Esophagus squamous epithelium (tissue), 5 donors: ENCODE measurements at regions not wholly inside any gene's neighbourhood (a gene's known extent, or its start where the extent isn't known, plus 50 kb on each side); places are given as distances from the start of the nearest gene placed in this dataset.

Source experiments
- DNase-seq: peaks from one replicate; lab custom pipeline; 2025; lab: John Stamatoyannopoulos, UW
- H3K27ac ChIP-seq, 4 donors: fragments of 200-600 bp; sonication (generic); one replicate each; pipeline ENCODE4 v1.5.1; 2016 to 2019; ENCODE audit warnings: mild to moderate bottlenecking in 1 of 4
- H3K27me3 ChIP-seq, 4 donors: fragments of 200-600 bp; sonication (generic); 1 replicate in 3 of 4; 2 replicates in 1 of 4; pipeline versions ENCODE4 v1.5.1 to v1.6.0; 2017 to 2021; ENCODE audit warnings: antibody characterized with exemption in 1 of 4
- H3K36me3 ChIP-seq, 3 donors: fragments of 200-600 bp; sonication (generic); one replicate each; pipeline ENCODE4 v1.5.1; 2016 to 2019
- H3K4me1 ChIP-seq, 3 donors: fragments of 200-600 bp; sonication (generic); one replicate each; pipeline ENCODE4 v1.5.1; 2017 to 2019
- H3K4me3 ChIP-seq, 4 donors: fragments of 200-600 bp; sonication (generic); 1 replicate in 3 of 4; 2 replicates in 1 of 4; pipeline ENCODE4 v1.5.1; 2016 to 2019; ENCODE audit warnings: mild to moderate bottlenecking in 2 of 4, moderate library complexity in 1 of 4
- H3K9me3 ChIP-seq, 3 donors: fragments of 200-600 bp; sonication (generic); one replicate each; pipeline ENCODE4 v1.5.1; 2016 to 2019
- CTCF ChIP-seq, 6 experiments: fragments of 450-650 bp in 4 of 6; fragments of 200-600 bp in 2 of 6; sonication (generic) in 2 of 6; IDR thresholded peaks; one replicate each; pipeline ENCODE4 v1.5.1; 2016 to 2019; ENCODE audit warnings: antibody characterized with exemption in 6 of 6, mild to moderate bottlenecking in 4 of 6, moderate library complexity in 4 of 6
- POLR2A ChIP-seq, 4 donors: fragments of 450-650 bp; IDR thresholded peaks; one replicate each; pipeline ENCODE4 v1.6.1; 2017; ENCODE audit warnings: antibody characterized with exemption in 4 of 4, mild to moderate bottlenecking in 4 of 4, moderate library complexity in 3 of 4
- WGBS, 2 donors: methylation state at CpG; one replicate each; pipeline ENCODE4 v1.1.5; 2018; 5-methylcytosine and 5-hydroxymethylcytosine counted together
- intact Hi-C: fragments of 100-400 bp; cut with DNase I; formaldehyde crosslinking; loops from one replicate; pipeline ENCODE4 v1.15.0; 2022
- donor health status: DM: yes; HTN: yes; CAD: no.

- H3K27me3 ChIP-seq: peaks cover 0 to 52% (median 0%) of the 10 kb centered on the region in 4 donors
- intact Hi-C loops: no loop called here
- no peak overlapping the region for H3K27ac ChIP-seq
- H3K9me3 ChIP-seq: no peaks in the 10 kb centered on the region
- TF ChIP-seq CTCF (IDR thresholded peaks at IDR 0.05) (no peak), POLR2A (IDR thresholded peaks at IDR 0.05) (no peak)
- no peak for DNase-seq
- no peak overlapping the region for H3K4me3 ChIP-seq
- no peaks in the 10 kb centered on the region for H3K4me1 ChIP-seq
- WGBS, 2 donors: 66 to 70% methylated on average over 3 to 10 of the region's 19 CpGs
- no peaks in the 10 kb centered on the region for H3K36me3 ChIP-seq
Observed at GRCh38 chr17:77636835-77637817, 321.4 kb upstream of the TNRC6C start.

- Histone ChIP-seq H3K36me3 (no peaks in the 10 kb centered on the region), H3K27ac (no peak overlapping the region), H3K4me1 (no peaks in the 10 kb centered on the region), H3K9me3 (no peaks in the 10 kb centered on the region), H3K4me3 (no peak overlapping the region), H3K27me3 (peaks cover 0 to 59% (median 0%) of the 10 kb centered on the region in 4 donors)
- TF ChIP-seq CTCF (IDR thresholded peaks at IDR 0.05) (no peak), POLR2A (IDR thresholded peaks at IDR 0.05) (no peak)
- intact Hi-C loops: no loop called here
- 46 to 68% methylated on average over 10 to 11 of the region's 16 CpGs for WGBS, 2 donors
- DNase-seq: no peak
Observed at GRCh38 chr17:77637818-77638575, 320.5 kb upstream of the TNRC6C start.

- no peak for TF ChIP-seq CTCF (IDR thresholded peaks at IDR 0.05)
- TF ChIP-seq POLR2A (IDR thresholded peaks at IDR 0.05): no peak
- H3K4me3 ChIP-seq: no peak overlapping the region
- H3K4me1 ChIP-seq: peaks cover 0 to 4% (median 0%) of the 10 kb centered on the region in 3 donors
- intact Hi-C loops: no loop called here
- DNase-seq: no peak
- peaks cover 0 to 76% (median 0%) of the 10 kb centered on the region in 4 donors for H3K27me3 ChIP-seq
- WGBS, 2 donors: 64 to 71% methylated on average over 3 of the region's 3 CpGs
- no peaks in the 10 kb centered on the region for H3K36me3 ChIP-seq
- no peak overlapping the region for H3K27ac ChIP-seq
- H3K9me3 ChIP-seq: no peaks in the 10 kb centered on the region
Observed at GRCh38 chr17:77640252-77640651, 318.3 kb upstream of the TNRC6C start.

GRCh38 chr17:77640916-77641605 is 317.4 kb upstream of the TNRC6C start:
- H3K9me3 ChIP-seq: no peaks in the 10 kb centered on the region
- TF ChIP-seq POLR2A (IDR thresholded peaks at IDR 0.05) (no peak), CTCF (IDR thresholded peaks at IDR 0.05) (no peak)
- no peak for DNase-seq
- no peak overlapping the region for H3K4me3 ChIP-seq
- H3K27me3 ChIP-seq: peaks cover 0 to 80% (median 0%) of the 10 kb centered on the region in 4 donors
- peaks cover 0 to 11% (median 0%) of the 10 kb centered on the region in 3 donors for H3K4me1 ChIP-seq
- intact Hi-C loops: no loop called here
- no peaks in the 10 kb centered on the region for H3K36me3 ChIP-seq
- WGBS, 2 donors: 86 to 88% methylated on average over 7 to 8 of the region's 8 CpGs
- no peak overlapping the region for H3K27ac ChIP-seq
